HG02763 (cell line): ENCODE measurements at regions not wholly inside any gene's neighbourhood (a gene's known extent, or its start where the extent isn't known, plus 50 kb on each side); places are given as distances from the start of the nearest gene placed in this dataset.
"Not testable (repeated sequence)": the region's sequence is repeated elsewhere in the genome, so short reads cannot be mapped to it uniquely, and the experiment has no call there.

ENCODE experiments used
- ATAC-seq: cut with Tn5 transposase; IDR thresholded peaks from one replicate; pipeline ENCODE4 v1.9.1; 2021; ENCODE audit warnings: mild to moderate bottlenecking, moderate library complexity; ENCODE audit not compliant: unreplicated experiment

DNA sequence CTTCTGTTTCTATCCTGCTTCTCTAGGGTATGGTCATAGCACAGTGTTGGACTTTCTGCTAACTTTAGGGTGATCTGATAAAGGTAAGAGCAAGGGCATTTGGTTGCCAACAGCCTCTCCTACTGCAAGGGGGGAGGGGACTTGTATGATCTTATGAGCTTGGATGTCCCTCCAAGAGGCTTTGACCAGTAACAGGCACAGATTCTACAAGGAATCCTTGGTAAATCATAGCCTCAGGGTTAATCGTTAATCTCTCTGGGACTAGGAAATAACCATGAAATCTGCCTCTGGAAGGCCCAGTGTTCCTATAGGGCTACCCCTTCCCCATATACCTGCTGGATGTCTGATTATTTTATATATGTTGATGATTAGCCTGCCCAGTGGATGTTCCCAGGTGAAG is 134.8 kb upstream of the TNFSF4 start:
- ATAC-seq = no peak

DNA sequence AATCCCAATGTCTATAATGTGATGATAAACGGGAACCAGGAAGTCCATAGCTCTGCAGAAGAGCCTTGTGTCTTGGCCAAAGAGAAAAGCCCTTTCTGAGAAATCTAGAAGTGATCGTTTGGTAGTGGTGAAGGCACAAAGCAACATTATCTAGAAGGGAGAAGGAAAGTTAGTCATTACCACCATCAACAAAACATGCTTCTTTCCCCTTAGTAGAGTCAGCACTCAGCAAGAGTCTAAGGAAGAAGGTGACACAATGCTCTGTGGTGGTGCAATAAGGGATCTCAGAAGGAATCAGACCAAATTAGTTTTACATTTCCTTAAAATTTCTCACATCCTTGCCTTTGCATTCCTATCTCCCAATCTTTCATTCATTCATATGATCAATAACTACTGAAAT is 134.4 kb upstream of the PRDX6 start:
- no peak for ATAC-seq

GRCh38 chr1:173344034-173344743 is 132.9 kb upstream of the PRDX6 start:
- no peak for ATAC-seq

DNA sequence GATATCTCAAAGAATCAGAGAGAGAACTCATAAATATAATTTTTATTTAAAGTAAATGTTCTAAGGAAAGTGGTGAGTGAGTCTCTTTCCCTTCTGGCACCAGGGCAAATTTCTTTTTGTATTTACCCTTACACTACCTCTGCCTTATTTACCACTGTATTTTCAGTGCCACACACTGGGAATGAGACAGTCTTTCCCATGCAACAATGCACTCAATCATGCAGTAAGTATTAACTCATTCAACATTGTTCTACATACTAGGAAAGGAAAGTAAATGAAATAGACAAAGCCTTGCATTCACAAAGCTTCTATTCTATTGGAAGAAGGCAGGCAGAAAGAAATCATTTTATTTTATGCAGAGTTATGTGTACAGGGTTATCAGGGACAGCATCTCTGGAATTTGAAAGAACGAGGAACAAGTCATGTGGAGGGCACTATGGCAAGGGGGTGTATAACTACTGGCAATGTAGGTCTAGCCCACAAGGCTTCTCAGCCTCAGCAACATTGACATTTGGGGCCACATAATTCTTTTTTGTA is 129.8 kb upstream of the PRDX6 start:
- no peak for ATAC-seq

DNA sequence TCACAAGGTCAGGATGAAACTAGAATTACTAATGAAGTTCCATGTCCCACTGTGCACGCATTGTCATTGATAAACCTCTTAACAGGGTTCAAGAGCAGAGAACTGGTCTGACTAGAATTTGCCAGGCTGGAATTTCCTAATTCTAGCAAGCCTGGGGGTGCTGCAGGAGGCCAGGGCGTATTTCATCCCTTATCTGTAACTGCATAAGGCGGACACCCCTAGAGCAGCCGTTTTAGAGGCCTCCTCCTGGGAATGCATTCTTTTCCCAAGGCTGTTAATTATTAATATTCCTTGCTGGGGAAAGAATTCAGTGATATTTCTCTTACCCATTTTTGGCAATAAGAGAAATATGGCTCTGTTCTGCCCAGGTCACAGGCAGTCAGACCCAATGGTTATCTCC is 124.5 kb upstream of the PRDX6 start:
- not testable (repeated sequence) for ATAC-seq

DNA sequence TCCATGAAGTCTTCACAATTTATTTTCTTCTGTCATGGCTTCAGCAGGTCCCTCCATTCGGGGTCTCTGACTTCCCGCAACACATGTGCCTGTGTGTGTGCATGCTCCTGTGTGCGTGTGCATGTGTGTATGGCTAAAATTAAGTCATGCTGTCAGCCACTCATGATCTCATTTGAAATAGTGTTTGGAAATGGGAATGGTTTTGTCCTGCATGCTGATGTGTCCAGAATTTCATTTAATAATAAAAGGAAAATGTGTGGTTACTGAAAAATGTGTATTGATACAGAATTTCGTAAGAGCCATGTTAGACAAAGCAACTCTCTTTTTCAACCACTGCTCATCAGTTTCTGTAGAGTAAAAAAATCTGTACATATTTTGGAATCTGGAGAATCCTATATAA is 123.8 kb upstream of the PRDX6 start:
- no peak for ATAC-seq

DNA sequence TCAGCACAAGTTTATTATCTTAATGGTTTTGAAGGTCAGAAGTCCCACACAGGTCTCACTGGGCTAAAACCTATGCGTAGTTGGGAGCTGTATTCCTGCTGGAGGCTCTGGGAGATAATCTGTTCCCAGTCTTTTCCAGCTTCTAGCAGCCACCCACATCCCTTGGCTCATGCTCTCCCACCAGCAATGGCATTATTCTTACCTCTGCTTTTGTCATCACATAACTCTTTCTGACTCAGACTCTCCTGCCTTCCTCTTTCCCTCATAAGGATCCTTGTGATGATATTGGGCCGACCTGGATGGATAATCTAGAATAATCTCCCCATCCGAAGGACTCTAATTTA is 122.2 kb upstream of the PRDX6 start:
- ATAC-seq = peak; percentile 9

DNA sequence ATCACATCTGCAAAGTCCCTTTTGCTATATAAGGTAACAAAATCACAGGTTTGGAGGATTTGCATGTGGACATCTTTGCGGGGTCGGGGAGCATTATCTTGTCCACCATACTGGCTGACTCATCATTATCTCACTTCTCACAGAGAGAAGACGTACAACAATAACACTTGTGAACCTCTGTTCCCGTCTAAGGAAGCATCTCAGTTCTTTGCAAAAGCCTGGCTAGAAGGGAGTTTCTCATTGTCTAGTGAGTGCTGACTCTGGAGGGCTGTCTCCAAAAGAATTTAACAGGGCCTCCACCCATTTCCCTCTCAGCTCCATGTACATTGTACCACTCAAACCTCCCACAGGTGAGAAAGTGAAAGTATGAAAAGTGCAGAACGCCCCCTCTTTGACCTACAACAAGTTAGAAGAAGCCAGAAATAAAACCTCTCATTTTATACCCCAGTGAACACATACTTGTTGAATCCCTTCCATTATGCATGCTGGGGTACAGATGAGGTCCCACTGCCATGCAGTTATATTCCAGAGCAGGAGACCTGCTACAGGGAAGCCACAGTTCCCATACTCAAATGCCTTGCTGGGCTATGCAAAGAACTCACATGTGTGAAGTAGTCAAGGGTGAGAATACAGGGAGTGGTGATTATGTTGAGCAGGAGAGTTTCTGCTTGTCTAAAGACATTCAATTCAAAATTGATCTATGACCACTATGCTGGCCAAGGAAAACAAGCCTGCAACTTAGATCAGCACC is 121.7 kb upstream of the PRDX6 start:
- ATAC-seq = peak; percentile 59

DNA sequence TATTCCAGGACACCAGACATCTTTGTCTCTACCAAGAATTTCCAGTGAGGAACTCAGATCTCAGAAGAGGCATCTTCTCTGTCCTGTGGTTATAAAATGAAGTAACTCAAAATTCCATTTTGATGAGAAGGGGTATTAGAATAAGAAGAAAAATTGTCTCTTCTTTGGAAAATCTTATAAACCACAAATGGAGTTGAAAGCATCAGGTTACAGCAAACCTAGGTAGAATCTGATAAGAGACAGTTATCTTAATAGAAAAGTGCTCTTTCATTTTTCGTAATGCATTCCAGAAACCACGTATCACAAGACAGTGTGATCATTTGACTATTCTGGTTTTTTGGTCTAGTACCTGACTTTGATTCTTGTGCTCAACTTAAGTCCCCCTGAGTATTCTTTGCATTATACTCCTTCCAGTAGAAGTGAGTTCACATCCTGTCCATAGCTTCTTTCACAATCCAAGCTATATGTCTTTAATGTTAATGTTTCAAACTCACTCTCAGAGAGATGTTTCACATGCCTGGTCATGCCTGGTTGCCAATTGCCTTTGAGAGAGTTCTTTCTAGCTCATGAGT is 120.9 kb upstream of the PRDX6 start:
- no peak for ATAC-seq

DNA sequence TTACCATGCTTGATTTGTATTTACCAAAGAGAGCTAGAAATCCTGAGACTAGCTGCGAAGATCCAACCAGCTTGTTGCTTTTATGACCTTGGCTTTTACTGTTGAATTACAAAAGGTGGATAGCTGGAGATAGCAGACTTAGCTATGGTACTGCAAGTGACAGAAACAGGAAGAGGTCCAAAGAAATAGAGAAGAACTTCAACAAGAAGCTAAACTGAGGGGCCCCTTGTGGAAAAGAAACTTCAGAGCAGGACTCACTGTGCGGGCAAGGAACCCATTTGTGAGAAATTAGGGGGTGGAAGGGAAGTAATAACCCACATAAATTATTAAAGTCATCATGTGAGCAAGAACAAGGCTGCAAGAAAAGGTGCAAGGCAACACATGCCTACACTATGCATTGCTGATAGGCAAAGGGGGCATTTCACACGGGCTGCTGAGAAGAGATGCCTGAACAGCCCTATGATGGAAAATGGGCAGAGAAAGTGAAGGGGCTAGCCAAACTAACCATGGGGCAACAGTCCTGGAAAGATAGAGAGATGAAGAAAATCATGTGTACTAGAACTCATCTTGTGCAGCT is 116.6 kb upstream of the PRDX6 start:
- ATAC-seq = no peak

- ATAC-seq = no peak
Observed at GRCh38 chr1:173362543-173362942, 114.6 kb upstream of the PRDX6 start.

DNA sequence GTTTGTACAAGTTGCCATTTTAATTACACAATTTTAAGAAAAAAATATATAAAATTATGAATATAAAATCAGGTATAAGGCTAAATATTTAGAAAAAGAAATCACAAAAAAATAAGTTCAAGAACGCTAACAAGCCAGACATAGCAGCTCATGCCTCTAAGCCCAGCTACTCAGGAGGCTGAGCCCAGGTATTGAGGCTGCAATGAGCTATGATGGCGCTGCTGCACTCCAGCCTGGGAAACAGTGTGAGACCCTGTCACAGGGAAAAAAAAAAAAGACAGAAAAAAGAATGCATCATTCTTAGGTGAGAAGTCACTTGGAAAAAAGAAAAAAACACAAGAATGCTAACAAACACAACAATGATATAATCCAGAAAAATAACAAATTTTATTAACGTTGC is 112.3 kb upstream of the PRDX6 start:
- ATAC-seq = no peak

DNA sequence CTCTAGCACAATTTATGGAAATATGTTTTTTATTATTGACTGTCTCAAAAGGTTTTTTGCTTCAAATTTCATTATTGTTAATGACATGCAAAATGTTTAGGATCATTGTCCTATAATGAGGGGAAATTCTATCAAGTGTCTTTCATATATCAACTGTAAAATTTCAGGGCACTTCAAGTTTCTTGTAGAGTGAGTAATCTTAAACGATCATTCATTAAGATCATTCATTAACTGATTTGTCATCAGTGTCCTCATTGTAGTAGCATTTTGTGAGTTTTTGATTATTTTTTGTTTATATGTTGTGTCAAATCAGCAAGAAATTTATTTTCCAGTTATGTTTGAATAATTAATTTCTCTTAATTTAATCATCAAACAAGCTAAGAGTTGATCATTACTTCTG is 111.8 kb upstream of the PRDX6 start:
- no peak for ATAC-seq

- ATAC-seq = no peak
Observed at GRCh38 chr1:173367136-173367535, 110.0 kb upstream of the PRDX6 start.

DNA sequence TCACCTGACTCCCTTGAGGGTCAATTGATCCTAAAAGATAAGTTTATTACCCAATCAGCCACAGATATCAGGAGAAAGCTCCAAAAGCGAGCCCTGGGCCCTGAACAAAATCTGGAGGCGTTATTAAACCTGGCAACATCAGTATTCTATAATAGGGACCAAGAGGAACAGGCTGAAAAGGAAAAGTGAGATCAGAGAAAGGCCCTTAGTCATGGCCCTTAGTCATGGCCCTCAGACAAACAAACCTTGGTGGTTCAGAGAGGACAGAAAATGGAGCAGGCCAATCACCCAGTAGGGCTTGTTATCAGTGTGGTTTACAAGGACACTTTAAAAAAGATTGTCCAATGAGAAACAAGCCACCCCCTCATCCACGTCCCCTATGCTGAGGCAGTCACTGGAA is 106.5 kb upstream of the PRDX6 start:
- not testable (repeated sequence) for ATAC-seq

GRCh38 chr1:173376065-173376464 is 101.1 kb upstream of the PRDX6 start:
- ATAC-seq = not testable (repeated sequence)

- ATAC-seq = no peak
Observed at GRCh38 chr1:173377266-173377665, 99.9 kb upstream of the PRDX6 start.

DNA sequence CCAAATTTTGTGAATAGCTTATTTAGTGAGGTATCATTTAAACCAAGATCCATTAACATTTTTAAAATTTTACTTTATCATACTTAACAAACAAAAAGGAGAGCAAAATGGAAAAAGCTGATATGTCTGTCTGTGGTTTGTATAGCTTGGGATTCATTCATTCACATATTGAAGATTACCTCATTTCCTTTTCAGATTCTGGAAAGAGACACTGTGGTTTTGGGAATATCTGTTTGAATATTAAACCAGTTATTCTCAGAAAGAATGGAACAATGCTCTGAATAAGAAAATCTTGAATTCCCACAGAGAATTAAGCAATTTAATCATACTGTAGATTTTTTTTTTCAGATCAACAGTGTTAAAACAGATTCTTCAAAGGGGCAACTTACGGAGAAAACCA is 93.8 kb upstream of the PRDX6 start:
- no peak for ATAC-seq

- no peak for ATAC-seq
Observed at GRCh38 chr1:173388352-173388751, 88.8 kb upstream of the PRDX6 start.

DNA sequence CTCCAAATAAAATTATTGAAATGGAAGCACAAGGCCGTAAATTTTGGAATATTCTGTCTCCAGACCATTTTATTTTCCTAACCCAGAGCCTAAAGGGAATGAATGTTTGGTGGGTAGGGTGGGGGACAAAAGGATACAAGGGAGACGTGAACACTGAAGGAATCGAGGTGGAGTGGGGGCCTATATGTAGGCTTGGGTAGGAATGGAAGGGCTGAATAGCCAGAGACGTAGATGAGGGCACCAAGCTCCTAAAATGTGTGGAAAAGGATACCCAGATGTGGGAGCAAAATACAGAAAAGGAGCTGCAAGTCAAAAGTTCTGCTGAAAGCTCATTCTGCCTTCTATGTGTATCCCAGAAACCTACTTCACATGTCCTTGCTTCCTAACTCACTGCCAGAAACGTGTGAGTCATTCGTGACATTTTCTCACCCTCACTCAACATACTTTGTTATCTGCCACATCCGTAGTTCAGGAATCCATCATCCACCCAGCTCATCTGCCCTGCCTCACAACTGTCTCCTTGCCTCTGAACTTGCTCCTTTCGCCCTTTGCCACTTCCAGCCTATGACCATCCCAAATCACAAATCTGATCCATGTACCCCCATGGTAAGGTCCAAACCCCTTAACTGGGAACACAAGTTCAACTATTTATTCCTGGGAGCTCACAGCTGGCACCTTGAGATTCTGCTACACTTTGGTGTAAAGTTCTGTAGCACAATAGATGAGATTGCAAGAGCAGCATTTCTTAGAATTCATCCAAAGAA is 84.1 kb upstream of the PRDX6 start:
- no peak for ATAC-seq

GRCh38 chr1:173393659-173394000 is 83.5 kb upstream of the PRDX6 start:
- no peak for ATAC-seq
